ENCODE measurements at regions not wholly inside any gene's neighbourhood (a gene's known extent, or its start where the extent isn't known, plus 50 kb on each side); places are given as distances from the start of the nearest gene placed in this dataset.
"Not testable (repeated sequence)": the region's sequence is repeated elsewhere in the genome, so short reads cannot be mapped to it uniquely, and the experiment has no call there.

- DNase-seq, result no peak
Observed at GRCh38 chr5:62132276-62132675, 173.7 kb upstream of the KIF2A start.

- no peak for DNase-seq
Observed at GRCh38 chr5:62133426-62133825, 172.6 kb upstream of the KIF2A start.

GRCh38 chr5:62134811-62135210 is 171.2 kb upstream of the KIF2A start:
- no peak for DNase-seq

DNA sequence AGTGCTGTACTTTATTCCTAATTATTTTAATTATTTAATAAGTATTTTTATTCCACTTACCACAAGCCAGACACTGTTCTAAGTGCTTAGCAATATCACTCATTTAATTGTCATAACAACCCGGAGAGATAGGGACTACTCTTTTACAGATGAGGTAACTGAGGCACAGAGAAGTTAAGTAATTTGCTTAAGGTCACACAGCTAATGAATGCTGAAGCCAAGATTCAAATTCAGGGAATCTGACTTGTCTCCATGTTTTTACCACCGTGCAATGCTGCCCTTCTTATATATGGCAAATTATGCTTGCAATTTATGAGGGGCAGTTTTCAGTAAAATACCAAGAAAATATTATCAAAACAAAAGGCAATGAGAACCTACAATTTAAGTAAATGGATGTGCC is 168.4 kb upstream of the KIF2A start:
- DNase-seq, result no peak

- DNase-seq, result no peak
Observed at GRCh38 chr5:62138607-62139006, 167.4 kb upstream of the KIF2A start.

DNA sequence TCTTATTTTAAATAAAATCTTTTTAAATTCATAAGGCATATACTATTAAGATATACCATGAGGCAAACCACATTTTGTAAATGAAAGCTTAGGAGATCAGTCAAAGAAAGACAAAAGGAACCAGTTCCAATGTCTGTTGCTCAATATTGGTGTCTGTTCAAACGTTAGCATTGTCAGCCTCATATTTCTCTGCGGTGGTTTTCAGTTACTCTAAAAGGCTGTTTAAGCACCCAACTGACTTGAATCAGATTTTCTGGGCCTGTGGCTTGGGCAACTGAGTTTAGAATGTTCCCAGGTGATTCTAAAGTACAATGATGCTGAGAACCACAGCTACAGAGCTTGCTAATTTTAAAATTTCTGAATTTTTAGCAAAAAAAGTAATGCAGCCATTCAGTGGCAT is 166.3 kb upstream of the KIF2A start:
- no peak for DNase-seq

DNA sequence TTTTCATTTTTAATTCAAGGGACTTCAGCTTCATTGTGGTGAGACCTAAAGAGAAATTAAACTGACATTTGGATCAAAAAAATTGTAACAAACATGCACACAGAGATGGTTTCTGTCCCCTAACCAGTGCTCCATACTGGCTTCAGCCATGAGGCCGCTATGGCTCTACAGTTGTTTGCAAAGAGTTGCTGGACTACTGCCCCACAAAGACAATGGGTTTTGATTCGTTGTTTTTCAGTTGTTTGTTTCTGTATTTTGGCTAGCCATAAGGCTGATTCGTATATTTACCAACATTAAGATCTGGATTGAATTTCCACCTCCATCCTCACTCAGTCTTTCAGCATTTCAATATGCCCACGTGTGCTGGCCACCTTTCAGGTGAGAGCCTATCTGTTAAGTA is 163.7 kb upstream of the KIF2A start:
- DNase-seq, result peak; percentile 6

DNA sequence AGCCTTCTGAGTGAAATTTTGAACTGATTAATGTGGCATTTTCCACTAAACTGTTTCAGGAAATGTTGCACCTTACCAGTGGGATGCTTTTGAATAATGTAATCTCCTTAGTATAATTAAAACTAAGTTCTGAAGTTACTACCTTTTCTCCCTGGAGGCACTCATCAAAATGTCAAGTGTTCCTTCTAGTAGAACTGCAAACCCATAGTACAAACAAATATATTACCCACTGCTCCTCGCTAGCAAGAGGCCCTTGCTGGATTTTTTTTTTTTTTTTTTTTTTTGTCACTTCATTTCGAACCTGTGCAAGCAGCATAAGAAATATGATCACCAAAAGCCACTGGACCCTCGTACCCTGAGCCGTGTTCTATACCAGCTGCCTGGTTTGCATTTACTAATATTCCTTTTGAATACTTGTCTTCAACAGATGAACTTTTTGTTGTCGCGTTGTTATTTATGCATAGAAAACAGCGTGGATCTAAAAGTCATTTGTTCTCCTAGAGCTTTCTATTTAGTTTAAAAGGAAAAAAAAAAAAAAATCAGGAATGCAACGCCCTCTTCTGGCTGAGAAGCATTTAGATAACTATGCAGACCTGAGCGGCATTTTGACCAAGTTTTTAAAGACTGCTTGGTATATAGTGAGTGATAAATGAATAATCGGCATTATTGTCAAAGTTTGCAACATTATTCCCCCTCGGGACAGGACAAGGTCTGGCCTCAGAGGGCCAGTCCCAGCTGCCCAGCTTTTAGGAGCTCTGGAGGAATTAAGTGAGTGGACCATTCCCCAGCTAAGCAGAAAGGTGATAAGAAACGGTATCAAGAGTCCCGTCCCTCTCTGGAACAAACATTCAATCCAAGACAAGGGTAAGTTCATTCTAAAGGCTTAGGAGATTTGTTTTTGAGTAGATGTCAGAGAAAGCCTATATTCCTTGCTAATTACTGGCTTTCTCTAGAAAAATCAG is 162.5 kb upstream of the KIF2A start:
- DNase-seq, result peak; percentile 19

GRCh38 chr5:62144401-62145022 is 161.5 kb upstream of the KIF2A start:
- DNase-seq, result peak; percentile 49

GRCh38 chr5:62149879-62150278 is 156.1 kb upstream of the KIF2A start:
- no peak for DNase-seq

GRCh38 chr5:62152394-62153087 is 153.5 kb upstream of the KIF2A start:
- DNase-seq, result peak; percentile 74

DNA sequence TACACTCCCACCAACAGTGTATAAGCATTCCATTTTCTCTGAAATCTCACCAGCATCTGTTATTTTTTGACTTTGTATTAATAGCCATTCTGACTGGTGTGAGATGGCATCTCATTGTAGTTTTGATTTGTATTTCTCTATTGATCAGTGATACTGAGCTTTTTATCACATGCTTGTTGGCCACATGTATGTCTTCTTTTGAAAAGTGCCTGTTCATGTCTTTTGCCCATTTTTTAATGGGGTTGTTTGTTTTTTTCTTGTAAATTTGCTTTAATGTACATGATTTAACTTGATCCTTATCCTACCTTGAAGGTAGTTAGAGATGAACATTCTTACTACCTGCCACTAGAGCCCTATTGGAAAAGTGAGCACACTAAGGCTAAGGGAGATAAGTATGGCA is 151.2 kb upstream of the KIF2A start:
- no peak for DNase-seq

DNA sequence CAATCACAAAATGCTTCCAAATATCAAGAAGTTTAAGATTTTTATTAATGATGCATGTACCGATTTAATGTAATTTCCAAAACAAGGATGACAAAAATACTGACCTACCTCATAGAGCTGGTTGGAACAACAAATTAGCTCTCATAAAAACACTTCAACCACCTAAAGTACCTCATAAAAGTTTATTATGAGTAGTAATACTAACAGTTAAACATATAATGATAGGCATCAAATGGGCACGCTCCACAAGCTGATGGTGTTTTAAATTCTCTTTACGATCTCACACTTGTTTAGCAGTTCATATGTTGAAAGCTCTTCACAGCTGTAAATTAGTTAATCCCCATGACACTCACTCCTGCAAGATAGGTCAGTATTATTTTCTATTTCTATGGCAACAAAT is 150.0 kb upstream of the KIF2A start:
- DNase-seq, result no peak

DNA sequence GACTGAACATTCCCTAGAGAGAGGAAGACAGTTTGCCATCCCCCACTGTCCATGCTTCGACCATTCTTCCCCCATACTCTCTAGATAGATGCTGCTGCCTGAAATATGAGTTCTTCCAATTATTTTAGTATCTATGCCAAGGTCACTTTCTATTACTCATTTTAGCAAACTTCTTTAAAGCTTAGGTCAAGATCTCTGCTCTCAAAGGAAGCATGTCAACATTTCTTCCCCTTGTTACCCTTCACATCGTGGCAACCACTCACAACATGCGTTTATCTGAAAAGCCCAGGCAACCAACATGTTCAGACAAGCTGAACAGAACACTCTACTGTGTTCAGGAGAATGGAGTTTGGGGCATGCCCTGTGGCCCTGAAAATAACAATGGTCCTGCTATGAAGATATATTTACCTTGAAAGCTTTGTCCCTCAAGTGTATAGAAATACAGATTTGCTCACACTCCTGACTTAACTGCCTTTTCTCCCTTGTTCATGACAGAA is 138.4 kb upstream of the KIF2A start:
- DNase-seq, result no peak

GRCh38 chr5:62168506-62169281 is 137.3 kb upstream of the KIF2A start:
- no peak for DNase-seq

DNA sequence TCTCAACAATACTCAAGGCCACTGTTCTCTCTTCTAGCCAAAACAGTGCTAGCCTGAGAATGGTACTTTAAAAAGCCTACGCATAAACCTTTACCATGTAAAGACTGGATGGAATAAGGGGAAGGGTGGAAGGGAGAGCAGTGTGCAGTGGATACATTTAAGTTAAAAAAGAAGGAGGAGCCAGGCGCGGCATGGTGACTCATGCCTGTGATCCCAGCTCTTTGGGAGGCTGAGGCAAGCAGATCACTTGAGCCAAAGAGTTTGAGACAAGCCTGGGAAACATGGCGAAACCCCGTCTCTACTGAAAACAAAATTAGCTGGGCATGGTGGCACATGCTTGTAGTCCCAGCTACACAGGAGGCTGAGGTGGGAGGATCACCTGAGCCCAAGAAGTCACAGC is 127.7 kb upstream of the KIF2A start:
- DNase-seq, result no peak

- DNase-seq, result no peak
Observed at GRCh38 chr5:62182802-62183201, 123.2 kb upstream of the KIF2A start.

DNA sequence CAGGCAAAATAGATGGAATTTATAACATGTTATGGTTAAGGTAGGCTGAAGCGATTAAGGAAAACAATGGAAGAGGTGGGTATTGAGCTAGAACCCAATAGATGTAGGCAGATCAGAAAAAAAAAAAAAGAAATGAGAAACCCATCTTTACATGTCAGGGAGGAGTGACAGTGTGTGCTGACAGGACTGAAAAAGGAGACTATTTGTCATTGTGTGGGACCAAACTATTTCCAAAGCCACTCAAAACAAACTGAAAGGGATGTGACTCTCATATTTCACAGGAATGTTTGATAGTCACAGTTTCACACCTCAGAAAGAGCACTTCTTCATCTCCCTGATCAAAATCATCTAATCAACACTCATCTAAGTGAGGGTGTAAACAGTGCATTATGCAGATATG is 122.3 kb upstream of the KIF2A start:
- no peak for DNase-seq

- no peak for DNase-seq
Observed at GRCh38 chr5:62184444-62184843, 121.6 kb upstream of the KIF2A start.

GRCh38 chr5:62190173-62190572 is 115.8 kb upstream of the KIF2A start:
- DNase-seq, result no peak

DNA sequence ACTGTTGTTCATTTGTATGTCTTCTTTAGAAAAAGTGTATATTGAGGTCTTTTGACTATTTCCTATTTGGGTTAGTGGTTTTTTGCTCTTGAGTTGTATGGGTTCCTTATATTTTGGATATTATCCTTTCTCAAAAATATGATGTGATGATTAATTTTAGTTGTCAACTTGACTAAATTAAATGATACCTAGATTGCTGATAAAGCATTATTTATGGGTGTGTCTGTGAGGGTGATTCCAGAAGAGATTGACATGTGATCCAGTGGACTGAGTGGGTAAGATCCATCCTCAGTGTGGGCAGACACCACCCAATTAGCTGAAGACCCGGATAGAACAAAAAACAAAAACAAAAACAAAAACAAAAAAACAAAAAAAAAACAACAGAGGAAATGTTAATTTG is 115.1 kb upstream of the KIF2A start:
- DNase-seq, result no peak

GRCh38 chr5:62192958-62193357 is 113.0 kb upstream of the KIF2A start:
- no peak for DNase-seq

DNA sequence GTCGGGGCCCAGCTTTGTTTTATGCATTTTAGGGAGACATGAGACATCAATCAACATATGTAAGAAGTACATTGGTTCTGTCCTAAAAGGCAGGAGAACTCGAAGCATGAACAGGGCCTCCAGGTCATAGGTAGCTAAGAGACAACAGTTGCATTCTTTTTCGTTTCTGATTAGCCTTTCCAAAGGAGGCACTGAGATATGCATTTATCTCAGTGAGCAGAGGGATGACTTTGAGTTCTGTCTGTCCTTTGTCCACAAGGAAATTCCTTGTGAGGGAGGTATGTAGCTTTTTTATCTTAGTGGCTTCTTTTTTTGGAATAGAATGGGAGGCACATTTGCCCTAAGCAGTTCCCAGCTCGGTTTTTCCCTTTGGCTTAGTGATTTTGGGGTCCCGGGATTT is 109.5 kb upstream of the KIF2A start:
- DNase-seq, result not testable (repeated sequence)
